HCT116 (cell line): ENCODE measurements at regions not wholly inside any gene's neighbourhood (a gene's known extent, or its start where the extent isn't known, plus 50 kb on each side); places are given as distances from the start of the nearest gene placed in this dataset.

Experiments used
- ATAC-seq: fragments of 200-7000 bp; cut with Tn5 transposase; 2 replicates; pipeline ENCODE4 v1.9.1; 2020; ENCODE audit warnings: mild to moderate bottlenecking, moderate library complexity
- BruUV-seq: library from RNA; stranded (reverse); fragments of 400-500 nt; replicated peaks from 2 replicates; lab custom pipeline; 2021; lab: Mats Ljungman, UMichigan
- CTCF ChIA-PET: fragments of 300-600 bp; sonication (Branson Sonifier 250); formaldehyde crosslinking; loops from one replicate; lab custom pipeline; 2021; ENCODE audit warnings: antibody characterized with exemption; lab: Charles Lee
- POLR2A ChIA-PET: fragments of 300-600, 350-600 bp; sonication (Branson Sonifier 250); formaldehyde crosslinking; loops from one replicate; lab custom pipeline; 2021; ENCODE audit warnings: antibody characterized with exemption; lab: Charles Lee
- RAD21 ChIA-PET, 2 experiments: fragments of 300-600 bp; sonication (Branson Sonifier 250); formaldehyde crosslinking; loops; one replicate each; lab custom pipeline; 2023; ENCODE audit warnings: low total read pairs in 2 of 2; ENCODE audit not compliant: uncharacterized antibody in 2 of 2, unreplicated experiment in 2 of 2, low non-redundant PET in 1 of 2; lab: Charles Lee
- DNase-seq: peaks from one replicate; pipeline ENCODE4 v3.0.0-alpha.2; 2010; ENCODE audit warnings: low read depth, low spot score
- H2AFZ ChIP-seq: fragments of 200-600 bp; shearing (Covaris generic), sonication (generic); 2 replicates; pipeline ENCODE4 v1.6.1; 2017; ENCODE audit warnings: low read depth, mixed run types, mixed read lengths, antibody characterized with exemption, low read length; ENCODE audit not compliant: poor library complexity, severe bottlenecking
- H3K27ac ChIP-seq: 2 replicates; pipeline ENCODE4 v1.5.1; 2012; ENCODE audit warnings: low read depth, low read length
- H3K27me3 ChIP-seq: fragments of 200-600 bp; sonication (generic); 2 replicates; pipeline ENCODE4 v1.6.1; 2016; ENCODE audit warnings: mixed run types, low read length, mixed read lengths; ENCODE audit not compliant: insufficient read depth
- H3K36me3 ChIP-seq, 2 experiments: fragments of 200-500 bp in 1 of 2; fragments of 200-600 bp in 1 of 2; sonication (Bioruptor generic) in 1 of 2; sonication (generic) in 1 of 2; 2 replicates each; pipeline versions ENCODE4 v1.5.1 to v1.6.1; 2014 to 2016; ENCODE audit warnings: low read length in 2 of 2, inconsistent platforms in 1 of 2, mixed read lengths in 1 of 2, mixed run types in 1 of 2; ENCODE audit not compliant: insufficient read depth in 2 of 2, control insufficient read depth in 1 of 2
- H3K4me1 ChIP-seq, 2 experiments: fragments of 200-600 bp in 1 of 2; sonication (generic) in 1 of 2; 2 replicates each; pipeline versions ENCODE4 v1.5.1 to v1.6.1; 2012 to 2017; ENCODE audit warnings: low read length in 2 of 2, inconsistent platforms in 1 of 2, mild to moderate bottlenecking in 1 of 2, mixed read lengths in 1 of 2, mixed run types in 1 of 2, moderate library complexity in 1 of 2; ENCODE audit not compliant: insufficient read depth in 2 of 2, control insufficient read depth in 1 of 2
- H3K4me2 ChIP-seq: fragments of 200-600 bp; sonication (generic); 2 replicates; pipeline ENCODE4 v1.6.1; 2017; ENCODE audit warnings: mixed run types, low read length, mixed read lengths
- H3K4me3 ChIP-seq, 2 experiments: fragments of 200-600 bp in 1 of 2; sonication (generic) in 1 of 2; replicated peaks in 1 of 2; 2 replicates each; pipeline ENCODE4 v1.5.1; 2011 to 2016; ENCODE audit warnings: low read length in 2 of 2, control low read depth in 1 of 2, low read depth in 1 of 2, mild to moderate bottlenecking in 1 of 2, mixed read lengths in 1 of 2, mixed run types in 1 of 2
- H3K79me2 ChIP-seq: fragments of 200-600 bp; sonication (generic); 2 replicates; pipeline ENCODE4 v1.6.1; 2017; ENCODE audit warnings: mild to moderate bottlenecking, mixed run types, low read length, moderate library complexity, mixed read lengths; ENCODE audit not compliant: insufficient read depth
- H3K9ac ChIP-seq: fragments of 200-600 bp; sonication (generic); 2 replicates; pipeline ENCODE4 v1.6.1; 2016; ENCODE audit warnings: low read length, mixed read lengths
- H3K9me2 ChIP-seq: fragments of 200-600 bp; sonication (generic), shearing (Covaris generic); 2 replicates; pipeline ENCODE4 v1.6.1; 2017; ENCODE audit warnings: mixed run types, mild to moderate bottlenecking, moderate library complexity; ENCODE audit not compliant: insufficient read depth
- H3K9me3 ChIP-seq, 2 experiments: fragments of 200-500 bp in 1 of 2; fragments of 200-600 bp in 1 of 2; sonication (Bioruptor generic) in 1 of 2; sonication (generic) in 1 of 2; 2 replicates each; pipeline ENCODE4 v1.6.1; 2014 to 2017; ENCODE audit warnings: low read length in 2 of 2, mixed read lengths in 2 of 2, inconsistent platforms in 1 of 2, low read depth in 1 of 2, mild to moderate bottlenecking in 1 of 2, mixed run types in 1 of 2, moderate library complexity in 1 of 2; ENCODE audit not compliant: control insufficient read depth in 1 of 2, insufficient read depth in 1 of 2
- H4K20me1 ChIP-seq: fragments of 200-600 bp; sonication (generic), shearing (Covaris generic); 2 replicates; pipeline ENCODE4 v1.6.1; 2017; ENCODE audit warnings: mixed run types, mild to moderate bottlenecking, moderate library complexity; ENCODE audit not compliant: insufficient read depth
- CBX3 ChIP-seq: IDR thresholded peaks from 2 replicates; pipeline ENCODE4 v1.6.1; 2012; ENCODE audit warnings: low read depth
- EZH2 ChIP-seq: fragments of 200-600 bp; sonication (generic); IDR thresholded peaks from 2 replicates; pipeline ENCODE4 v1.6.1; 2017; ENCODE audit warnings: antibody characterized with exemption, mixed run types
- MAX ChIP-seq: IDR thresholded peaks from 2 replicates; pipeline ENCODE4 v1.6.1; 2012
- POLR2AphosphoS5 ChIP-seq: IDR thresholded peaks from 2 replicates; pipeline ENCODE4 v1.6.1; 2011; ENCODE audit warnings: mild to moderate bottlenecking, low read depth, low read length, moderate library complexity
- SIN3A ChIP-seq: IDR thresholded peaks from 2 replicates; pipeline ENCODE4 v1.6.1; 2012; ENCODE audit warnings: low read depth
- ZBTB33 ChIP-seq: IDR thresholded peaks from 2 replicates; pipeline ENCODE4 v1.6.1; 2011; ENCODE audit warnings: mild to moderate bottlenecking, low read length, moderate library complexity; ENCODE audit not compliant: insufficient replicate concordance; ENCODE audit errors: extremely low read depth
- ZFX ChIP-seq: fragments of 450-650 bp; IDR thresholded peaks from 2 replicates; pipeline ENCODE4 v1.6.1; 2017
- intact Hi-C: fragments of 100-400 bp; cut with micrococcal nuclease; formaldehyde crosslinking; loops from 2 replicates; pipeline ENCODE4 v1.10.0; 2022
- TF ChIP-seq, protein P1 (sequence below): IDR thresholded peaks from 2 replicates; pipeline ENCODE4 v1.6.1; 2012

DNA sequence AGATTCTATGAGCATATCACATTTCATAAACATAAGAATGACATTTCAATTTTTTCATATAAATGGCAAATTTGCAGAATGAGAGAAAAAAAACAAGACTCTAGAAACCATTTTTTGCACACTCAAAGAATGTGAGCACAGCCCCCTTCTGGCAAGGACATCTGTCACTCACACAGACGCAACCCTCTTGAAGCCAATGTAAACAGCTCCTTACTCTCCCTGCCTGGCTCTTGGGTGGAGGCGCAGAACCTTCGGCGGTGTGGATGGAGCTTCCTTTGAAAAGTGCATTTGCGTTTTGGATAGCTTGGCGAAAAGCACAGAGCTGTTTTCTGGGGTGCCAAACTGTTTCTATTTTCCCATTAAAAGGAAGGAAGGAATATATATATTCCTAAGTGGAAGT lies 367.6 kb upstream of the TSHZ3 start:
- Histone ChIP-seq H3K4me2 (no peak overlapping the region), H3K4me1 (no peaks in the 10 kb centered on the region), H2AFZ (no peak overlapping the region), H3K79me2 (no peaks in the 10 kb centered on the region), H3K27me3 (no peaks in the 10 kb centered on the region), H3K9ac (no peak overlapping the region), H4K20me1 (no peaks in the 10 kb centered on the region), H3K27ac (no peak overlapping the region), H3K36me3 (no peaks in the 10 kb centered on the region), H3K9me2 (no peaks in the 10 kb centered on the region), H3K4me3 (no peak overlapping the region), H3K9me3 (peaks cover 17 to 34% of the 10 kb centered on the region in 2 experiments; a peak in 2 of 4 replicates)
- CTCF ChIA-PET, result no interaction called here
- BruUV-seq, result no TSS peak
- ATAC-seq (no peak), DNase-seq (no peak)
- POLR2A ChIA-PET, result no interaction called here
- TF ChIP-seq CBX3, result no peak
- no peak for TF ChIP-seq EZH2
- no peak for TF ChIP-seq SIN3A
- intact Hi-C loops, result no loop called here
- RAD21 ChIA-PET, result no interaction called here

DNA sequence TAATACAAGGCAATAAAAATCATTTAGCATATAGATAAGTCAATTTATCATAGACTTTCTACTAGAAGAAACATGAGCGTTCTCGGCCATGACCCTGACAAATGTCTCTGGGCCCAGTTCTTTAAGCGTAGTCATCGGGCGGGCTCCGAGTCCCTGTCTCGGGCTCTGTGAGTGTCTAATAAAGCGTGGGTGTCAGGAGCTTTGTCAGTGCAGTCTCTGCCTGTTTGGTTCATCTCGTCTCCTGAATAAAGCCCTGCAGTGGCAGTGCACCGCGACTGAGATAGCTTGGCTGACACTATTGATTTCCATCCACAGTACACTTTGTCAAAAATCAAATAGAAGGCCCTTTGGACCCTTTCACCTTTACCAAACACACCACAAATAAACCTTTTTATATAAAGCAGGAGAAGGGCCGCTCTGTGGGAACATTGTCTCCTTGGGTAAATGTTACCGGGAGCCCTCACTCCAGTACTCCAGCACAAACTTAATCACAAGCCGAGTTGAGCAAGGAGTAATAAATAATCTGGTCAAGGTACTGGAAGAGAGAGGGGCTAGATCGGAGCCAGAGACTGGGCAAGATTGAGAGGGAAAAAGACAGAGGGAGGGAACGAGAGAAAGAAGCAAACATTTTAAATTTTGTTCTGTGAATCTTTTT lies 368.2 kb upstream of the TSHZ3 start:
- BruUV-seq, result no TSS peak
- ChIA-PET CTCF (no interaction called here), RAD21 (no interaction called here), POLR2A (no interaction called here)
- H3K9me3 ChIP-seq, result peaks cover 13 to 35% of the 10 kb centered on the region in 2 experiments; a peak in 2 of 4 replicates
- TF ChIP-seq ZBTB33 (no peak), CBX3 (no peak), MAX (no peak), POLR2AphosphoS5 (no peak), ZFX (no peak), SIN3A (no peak)
- TF ChIP-seq, protein P1, sequence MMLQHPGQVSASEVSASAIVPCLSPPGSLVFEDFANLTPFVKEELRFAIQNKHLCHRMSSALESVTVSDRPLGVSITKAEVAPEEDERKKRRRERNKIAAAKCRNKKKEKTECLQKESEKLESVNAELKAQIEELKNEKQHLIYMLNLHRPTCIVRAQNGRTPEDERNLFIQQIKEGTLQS, result no peak
- no peak overlapping the region for H3K27ac ChIP-seq
- H3K9me2 ChIP-seq, result no peaks in the 10 kb centered on the region
- no peak overlapping the region for H3K4me2 ChIP-seq
- no peak overlapping the region for H3K4me3 ChIP-seq
- ATAC-seq (no peak), DNase-seq (no peak)
- H3K9ac ChIP-seq, result no peak overlapping the region
- no peaks in the 10 kb centered on the region for H3K27me3 ChIP-seq
- no peaks in the 10 kb centered on the region for H3K36me3 ChIP-seq
- intact Hi-C loops, result no loop called here
- H2AFZ ChIP-seq, result no peak overlapping the region
- no peaks in the 10 kb centered on the region for H4K20me1 ChIP-seq
- H3K4me1 ChIP-seq, result no peaks in the 10 kb centered on the region
- H3K79me2 ChIP-seq, result no peaks in the 10 kb centered on the region
